ENCODE measurements at regions not wholly inside any gene's neighbourhood (a gene's known extent, or its start where the extent isn't known, plus 50 kb on each side); places are given as distances from the start of the nearest gene placed in this dataset.

DNA sequence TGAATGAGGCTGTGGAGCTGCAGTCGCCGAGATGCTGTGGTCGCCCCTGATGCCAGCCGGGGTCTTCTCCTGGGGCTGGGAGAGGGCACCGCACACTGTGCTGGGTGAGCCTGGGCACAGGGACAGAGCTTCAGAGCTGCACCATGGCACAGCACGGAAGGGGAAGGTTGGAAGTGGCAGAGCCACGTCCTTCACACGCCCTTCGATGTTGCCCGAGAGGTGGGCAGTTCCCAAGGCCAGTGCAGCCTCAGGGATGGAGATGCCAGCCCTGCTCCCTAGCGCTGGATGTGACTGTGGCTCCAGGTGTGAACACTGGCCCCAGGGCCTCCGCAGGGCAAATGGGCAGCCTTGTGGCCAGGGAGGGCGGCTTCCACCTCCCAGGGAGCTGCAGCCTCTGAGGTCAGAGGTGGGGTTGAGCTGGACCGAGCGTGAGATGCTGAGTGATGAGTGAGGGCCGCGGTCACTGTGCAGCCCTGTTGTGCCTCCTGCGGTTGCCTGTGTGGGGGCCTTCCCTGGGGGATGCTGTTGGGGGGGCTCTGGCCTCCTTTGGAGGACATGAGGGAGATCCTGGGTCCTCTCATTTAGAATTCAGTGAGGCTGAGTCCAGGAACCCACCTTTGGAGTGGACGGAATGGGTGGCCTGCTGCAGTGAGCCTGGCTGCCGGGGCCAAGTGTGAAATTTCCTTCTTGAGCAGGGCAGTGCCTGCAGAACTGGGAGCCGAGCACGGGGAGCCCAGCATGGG is 1090.0 kb downstream of the BRD1 start:
- no peak for TF ChIP-seq CTCF (IDR thresholded peaks at IDR 0.05; ENCODE audit: low read depth, low read length)
- DNase-seq (ENCODE audit: extremely low read depth, low read depth), result no peak

- no peak for DNase-seq (ENCODE audit: extremely low read depth, low read depth)
- TF ChIP-seq CTCF (IDR thresholded peaks at IDR 0.05; ENCODE audit: low read depth, low read length), result no peak
These were observed 1090.8 kb downstream of the BRD1 start for GRCh38 chr22:48736593-48737460.

DNA sequence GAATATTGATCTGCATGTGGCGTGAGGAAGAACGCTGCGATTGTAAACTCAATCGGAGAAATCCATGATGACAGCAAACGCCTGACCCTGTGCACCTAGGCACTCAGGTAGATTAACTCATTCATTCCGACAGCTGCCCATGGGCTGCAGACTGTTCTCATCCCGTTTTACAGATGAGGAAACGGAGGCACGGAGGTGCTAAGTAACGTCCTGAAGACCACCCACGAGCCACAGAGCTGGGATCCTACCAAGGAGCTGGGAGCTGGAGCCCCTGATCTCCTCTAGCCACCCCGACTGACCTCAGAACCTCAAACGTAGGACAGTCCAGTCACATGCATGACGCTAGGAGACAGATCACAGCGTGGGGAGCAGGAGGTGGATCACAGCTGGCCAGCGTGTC is 1092.7 kb downstream of the BRD1 start:
- TF ChIP-seq CTCF (IDR thresholded peaks at IDR 0.05; ENCODE audit: low read depth, low read length), result no peak

DNA sequence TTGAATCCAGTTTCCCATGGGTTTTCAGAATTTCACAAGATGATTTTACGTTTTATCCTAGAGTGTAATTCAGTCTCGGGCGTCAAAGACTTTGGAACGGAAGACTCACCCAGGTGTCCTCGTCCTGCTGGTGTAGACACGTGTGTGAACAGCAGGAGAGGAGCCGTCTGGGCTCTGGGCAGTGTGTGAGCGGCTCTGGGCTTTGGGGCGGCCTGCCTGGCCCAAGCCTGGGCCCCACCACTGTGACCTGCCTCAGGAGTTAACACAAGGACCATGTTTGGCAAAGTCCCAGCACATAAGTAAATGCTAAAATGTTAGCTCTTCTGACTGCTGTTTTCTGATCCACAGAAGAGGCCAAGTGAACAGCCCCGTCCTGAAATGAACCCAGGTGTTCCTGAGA is 1093.3 kb downstream of the BRD1 start:
- no peak for TF ChIP-seq CTCF (IDR thresholded peaks at IDR 0.05; ENCODE audit: low read depth, low read length)
- no peak for DNase-seq (ENCODE audit: extremely low read depth, low read depth)

More for the DNA sequence above, 1092.7 kb downstream of the BRD1 start:
- DNase-seq (ENCODE audit: extremely low read depth, low read depth), result no peak

DNA sequence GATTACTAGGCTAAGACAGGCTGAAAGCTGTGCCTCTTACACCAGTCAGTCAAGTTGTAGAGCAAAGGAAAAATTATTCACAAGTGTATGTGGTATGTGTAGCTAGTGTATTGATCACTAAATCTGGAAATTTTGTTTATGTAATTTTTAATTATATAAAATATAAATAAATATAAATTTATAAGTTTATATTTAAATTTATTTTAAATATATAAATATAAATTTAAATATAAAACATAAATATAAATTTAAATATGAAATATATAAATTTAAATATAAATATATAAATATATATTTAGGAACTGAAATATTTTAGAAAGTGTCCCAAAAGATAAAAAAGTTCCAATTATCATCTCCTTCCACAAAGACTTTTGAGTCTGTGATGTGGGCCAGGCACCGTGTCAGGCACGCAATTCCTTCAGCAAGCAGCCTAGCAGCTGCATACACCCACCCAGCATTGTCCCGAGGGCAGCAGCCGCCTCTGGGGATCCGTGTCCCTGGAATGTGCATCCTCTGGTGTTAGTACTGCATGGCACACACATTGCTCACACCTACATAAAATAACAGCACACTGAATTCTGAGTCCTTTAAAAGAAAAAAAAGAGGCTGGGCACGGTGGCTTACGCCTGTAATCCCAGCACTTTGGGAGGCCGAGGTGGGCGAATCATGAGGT is 1098.0 kb downstream of the BRD1 start:
- no peak for DNase-seq (ENCODE audit: extremely low read depth, low read depth)
- TF ChIP-seq CTCF (IDR thresholded peaks at IDR 0.05; ENCODE audit: low read depth, low read length), result no peak

- no peak for TF ChIP-seq CTCF (IDR thresholded peaks at IDR 0.05; ENCODE audit: low read depth, low read length)
- no peak for DNase-seq (ENCODE audit: extremely low read depth, low read depth)
These were observed 1100.1 kb downstream of the BRD1 start for GRCh38 chr22:48727454-48728058.
